ENCODE measurements at regions not wholly inside any gene's neighbourhood (a gene's known extent, or its start where the extent isn't known, plus 50 kb on each side); places are given as distances from the start of the nearest gene placed in this dataset.

DNA sequence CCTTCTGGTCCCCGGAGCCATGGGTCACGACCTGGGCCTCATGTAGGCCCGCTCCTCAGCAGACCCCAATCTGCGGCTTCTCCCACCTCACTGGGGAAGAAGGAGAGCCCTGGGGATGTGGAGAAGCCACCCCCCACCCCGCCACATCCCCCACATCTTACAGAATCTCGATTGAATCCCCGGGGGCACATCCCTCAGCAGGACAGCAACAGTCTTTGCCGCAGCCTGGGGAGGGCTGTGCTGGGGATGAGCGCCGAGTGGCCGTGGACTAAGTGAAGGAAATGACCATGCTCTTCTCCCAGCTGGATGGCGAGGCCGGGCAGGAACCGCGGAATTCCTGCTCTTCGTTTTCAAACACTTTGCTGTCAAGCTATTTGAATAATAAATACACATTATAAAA, 169.0 kb upstream of the RTL1 start:
- peak overlapping the region; percentile 96 for H3K27ac ChIP-seq (ENCODE audit: insufficient read depth, low read depth, low read length)
- FAIRE-seq (no peak), DNase-seq (ENCODE audit: low read depth, low spot score) (no peak)
- H3K9me3 ChIP-seq (replicated peaks; ENCODE audit: control insufficient read depth, insufficient read depth, low read length) = no peaks in the 10 kb centered on the region
- H3K4me2 ChIP-seq (ENCODE audit: insufficient read depth, low read length) = no peak overlapping the region
- no peak overlapping the region for H2AFZ ChIP-seq (ENCODE audit: low read depth, low read length)
- no peaks in the 10 kb centered on the region for H3K79me2 ChIP-seq (ENCODE audit: control insufficient read depth, insufficient read depth, low read length)
- TF ChIP-seq, protein P1, sequence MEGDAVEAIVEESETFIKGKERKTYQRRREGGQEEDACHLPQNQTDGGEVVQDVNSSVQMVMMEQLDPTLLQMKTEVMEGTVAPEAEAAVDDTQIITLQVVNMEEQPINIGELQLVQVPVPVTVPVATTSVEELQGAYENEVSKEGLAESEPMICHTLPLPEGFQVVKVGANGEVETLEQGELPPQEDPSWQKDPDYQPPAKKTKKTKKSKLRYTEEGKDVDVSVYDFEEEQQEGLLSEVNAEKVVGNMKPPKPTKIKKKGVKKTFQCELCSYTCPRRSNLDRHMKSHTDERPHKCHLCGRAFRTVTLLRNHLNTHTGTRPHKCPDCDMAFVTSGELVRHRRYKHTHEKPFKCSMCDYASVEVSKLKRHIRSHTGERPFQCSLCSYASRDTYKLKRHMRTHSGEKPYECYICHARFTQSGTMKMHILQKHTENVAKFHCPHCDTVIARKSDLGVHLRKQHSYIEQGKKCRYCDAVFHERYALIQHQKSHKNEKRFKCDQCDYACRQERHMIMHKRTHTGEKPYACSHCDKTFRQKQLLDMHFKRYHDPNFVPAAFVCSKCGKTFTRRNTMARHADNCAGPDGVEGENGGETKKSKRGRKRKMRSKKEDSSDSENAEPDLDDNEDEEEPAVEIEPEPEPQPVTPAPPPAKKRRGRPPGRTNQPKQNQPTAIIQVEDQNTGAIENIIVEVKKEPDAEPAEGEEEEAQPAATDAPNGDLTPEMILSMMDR (IDR thresholded peaks at IDR 0.05; ENCODE audit: extremely low read depth in 1 of 2, insufficient read depth in 1 of 2, low read depth in 1 of 2, low read length in 2 of 2) = no peak
- TF ChIP-seq POLR2A (IDR thresholded peaks at IDR 0.05; ENCODE audit: low read depth, low read length) (no peak), POLR2AphosphoS5 (IDR thresholded peaks at IDR 0.05; ENCODE audit: insufficient read depth, low read depth, low read length) (no peak), FOS (IDR thresholded peaks at IDR 0.05; ENCODE audit: borderline replicate concordance, insufficient read depth, low read length) (no peak), MYC (IDR thresholded peaks at IDR 0.05; ENCODE audit: low read depth, low read length) (no peak), GATA2 (IDR thresholded peaks at IDR 0.05; ENCODE audit: insufficient read depth, insufficient read length, low read depth, low read length) (no peak), JUN (IDR thresholded peaks at IDR 0.05; ENCODE audit: borderline replicate concordance, insufficient read depth, insufficient read length, low read depth) (no peak), EZH2 (IDR thresholded peaks at IDR 0.05; ENCODE audit: borderline replicate concordance, low read depth, low read length, severe bottlenecking) (no peak)
- TF ChIP-seq, protein P2, sequence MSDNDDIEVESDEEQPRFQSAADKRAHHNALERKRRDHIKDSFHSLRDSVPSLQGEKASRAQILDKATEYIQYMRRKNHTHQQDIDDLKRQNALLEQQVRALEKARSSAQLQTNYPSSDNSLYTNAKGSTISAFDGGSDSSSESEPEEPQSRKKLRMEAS (IDR thresholded peaks at IDR 0.05; ENCODE audit: insufficient read depth, insufficient read length) = no peak
- H3K4me3 ChIP-seq (replicated peaks in 1 of 3; ENCODE audit: insufficient read depth in 1 of 3, low read depth in 1 of 3, low read length in 3 of 3) = no peak overlapping the region
- H3K4me1 ChIP-seq (ENCODE audit: control insufficient read depth, extremely low read depth, insufficient read depth, low read length) = peaks cover 52% of the 10 kb centered on the region
- peaks cover 0 to 2% of the 10 kb centered on the region in 2 experiments for H3K36me3 ChIP-seq (ENCODE audit: control insufficient read depth in 2 of 2, extremely low read depth in 1 of 2, insufficient read depth in 2 of 2, low read length in 2 of 2)
- dilution Hi-C loops (cut with MboI; ENCODE audit: extremely low pct_ligation_motif_present, low sequenced_read_pairs) = no loop called here
- BruUV-seq (replicated peaks) = no TSS peak
- ChIA-PET CTCF (interaction anchor here (0.6 to 1.8 kb wide), 3 partner anchors 10 to 163 kb away, joined by 5 to 15 read pairs (median 7); no protein-coding TSS in a partner anchor), POLR2A (no interaction called here)
- no peaks in the 10 kb centered on the region for H4K20me1 ChIP-seq (replicated peaks; ENCODE audit: control insufficient read depth, extremely low read depth, insufficient read depth, low read length)
- no peaks in the 10 kb centered on the region for H3K27me3 ChIP-seq (ENCODE audit: control insufficient read depth in 2 of 2, insufficient read depth in 2 of 2, low read length in 2 of 2)
- H3K9me1 ChIP-seq (replicated peaks; ENCODE audit: control insufficient read depth, extremely low read depth, insufficient read depth, low read length) = no peaks in the 10 kb centered on the region
- peak overlapping the region; percentile 64 for H3K9ac ChIP-seq (replicated peaks; ENCODE audit: extremely low read depth, insufficient read depth, low read length)
- intact Hi-C loops (cut with micrococcal nuclease) = loop anchor here (2.0 to 5.0 kb wide), 4 partner anchors 66 to 410 kb away; partner anchors contain the start of gene RTL1

Data from endothelial cell of umbilical vein (primary cell).